HG02571 (cell line): ENCODE measurements at regions not wholly inside any gene's neighbourhood (a gene's known extent, or its start where the extent isn't known, plus 50 kb on each side); places are given as distances from the start of the nearest gene placed in this dataset.

Source experiments
- ATAC-seq: cut with Tn5 transposase; IDR thresholded peaks from one replicate; pipeline ENCODE4 v1.9.1; 2021; ENCODE audit warnings: mild to moderate bottlenecking, moderate library complexity; ENCODE audit not compliant: unreplicated experiment

- no peak for ATAC-seq
Measured at GRCh38 chr13:74329962-74330361, 195.8 kb upstream of the KLF12 start.

GRCh38 chr13:74325106-74325505 lies 190.9 kb upstream of the KLF12 start:
- no peak for ATAC-seq

GRCh38 chr13:74324338-74324737 lies 190.1 kb upstream of the KLF12 start:
- ATAC-seq: no peak

- no peak for ATAC-seq
Measured at GRCh38 chr13:74322562-74322961, 188.4 kb upstream of the KLF12 start.

- ATAC-seq: no peak
Measured at GRCh38 chr13:74320282-74320681, 186.1 kb upstream of the KLF12 start.

- no peak for ATAC-seq
Measured at GRCh38 chr13:74316547-74316946, 182.3 kb upstream of the KLF12 start.

GRCh38 chr13:74306496-74306895 lies 172.3 kb upstream of the KLF12 start:
- ATAC-seq: no peak

GRCh38 chr13:74305876-74306275 lies 171.7 kb upstream of the KLF12 start:
- no peak for ATAC-seq

GRCh38 chr13:74301258-74301935 lies 167.2 kb upstream of the KLF12 start:
- ATAC-seq: no peak

- ATAC-seq: no peak
Measured at GRCh38 chr13:74300162-74300561, 166.0 kb upstream of the KLF12 start.

- no peak for ATAC-seq
Measured at GRCh38 chr13:74299721-74300120, 165.5 kb upstream of the KLF12 start.

- no peak for ATAC-seq
Measured at GRCh38 chr13:74298923-74299322, 164.7 kb upstream of the KLF12 start.

- ATAC-seq: peak; percentile 81
Measured at GRCh38 chr13:74289861-74290773, 155.9 kb upstream of the KLF12 start.

- ATAC-seq: no peak
Measured at GRCh38 chr13:74289107-74289506, 154.9 kb upstream of the KLF12 start.

GRCh38 chr13:74288361-74288911 lies 154.2 kb upstream of the KLF12 start:
- no peak for ATAC-seq

- peak; percentile 41 for ATAC-seq
Measured at GRCh38 chr13:74287724-74288169, 153.5 kb upstream of the KLF12 start.

GRCh38 chr13:74280795-74281490 lies 146.7 kb upstream of the KLF12 start:
- ATAC-seq: no peak

- no peak for ATAC-seq
Measured at GRCh38 chr13:74280093-74280794, 146.0 kb upstream of the KLF12 start.

- ATAC-seq: no peak
Measured at GRCh38 chr13:74278901-74279300, 144.7 kb upstream of the KLF12 start.

- no peak for ATAC-seq
Measured at GRCh38 chr13:74274916-74275315, 140.7 kb upstream of the KLF12 start.

GRCh38 chr13:74273581-74273980 lies 139.4 kb upstream of the KLF12 start:
- no peak for ATAC-seq
